Mesenchymal stem cell (in vitro differentiated cells and primary cell): ENCODE measurements at regions not wholly inside any gene's neighbourhood (a gene's known extent, or its start where the extent isn't known, plus 50 kb on each side); places are given as distances from the start of the nearest gene placed in this dataset.
"Not testable (repeated sequence)": the region's sequence is repeated elsewhere in the genome, so short reads cannot be mapped to it uniquely, and the experiment has no call there.

ENCODE experiments used
- DNase-seq: peaks from one replicate; pipeline ENCODE4 v3.0.0-alpha.2; 2013
- H2AFZ ChIP-seq: one replicate; pipeline ENCODE4 v1.6.1; 2013; ENCODE audit warnings: low read depth, mild to moderate bottlenecking, control low read depth, inconsistent platforms, low read length, moderate library complexity
- H2AK5ac ChIP-seq: 2 replicates; pipeline ENCODE4 v1.6.1; 2013; ENCODE audit warnings: low read length, moderate library complexity, mild to moderate bottlenecking, inconsistent platforms; ENCODE audit not compliant: severe bottlenecking
- H2BK120ac ChIP-seq: one replicate; pipeline ENCODE4 v1.6.1; 2013; ENCODE audit warnings: low read depth, mild to moderate bottlenecking, inconsistent platforms, low read length, moderate library complexity
- H2BK12ac ChIP-seq, 2 experiments: one replicate each; pipeline ENCODE4 v1.6.1; 2013; ENCODE audit warnings: inconsistent platforms in 2 of 2, low read length in 2 of 2, mild to moderate bottlenecking in 2 of 2, moderate library complexity in 2 of 2, control low read depth in 1 of 2
- H2BK15ac ChIP-seq: one replicate; pipeline ENCODE4 v1.6.1; 2013; ENCODE audit warnings: mild to moderate bottlenecking, low read depth, inconsistent platforms; ENCODE audit not compliant: poor library complexity, severe bottlenecking
- H2BK5ac ChIP-seq: 2 replicates; pipeline ENCODE4 v1.6.1; 2013; ENCODE audit warnings: low read depth, mild to moderate bottlenecking, low read length, control low read depth, inconsistent platforms; ENCODE audit not compliant: poor library complexity, severe bottlenecking
- H3K14ac ChIP-seq, 2 experiments: one replicate each; pipeline ENCODE4 v1.6.1; 2013; ENCODE audit warnings: inconsistent platforms in 2 of 2, low read length in 2 of 2, control low read depth in 1 of 2, mild to moderate bottlenecking in 1 of 2, moderate library complexity in 1 of 2
- H3K18ac ChIP-seq, 2 experiments: one replicate each; pipeline ENCODE4 v1.6.1; 2013; ENCODE audit warnings: inconsistent platforms in 2 of 2, low read length in 2 of 2, control low read depth in 1 of 2, low read depth in 1 of 2, mild to moderate bottlenecking in 1 of 2
- H3K23ac ChIP-seq, 2 experiments: one replicate each; pipeline ENCODE4 v1.6.1; 2013; ENCODE audit warnings: inconsistent platforms in 2 of 2, low read length in 2 of 2, mild to moderate bottlenecking in 2 of 2, moderate library complexity in 2 of 2, control low read depth in 1 of 2
- H3K27ac ChIP-seq: 2 replicates; pipeline ENCODE4 v1.5.1; 2013; ENCODE audit warnings: mild to moderate bottlenecking, moderate library complexity, low read length, control low read depth, inconsistent platforms; ENCODE audit not compliant: poor library complexity, severe bottlenecking
- H3K27me3 ChIP-seq, 2 experiments: 2 replicates each; pipeline versions ENCODE4 v1.6.1 to v1.7.0; 2013; ENCODE audit warnings: low read length in 2 of 2, mild to moderate bottlenecking in 2 of 2, moderate library complexity in 2 of 2, control low read depth in 1 of 2, inconsistent platforms in 1 of 2; ENCODE audit not compliant: control insufficient read depth in 1 of 2, insufficient read depth in 1 of 2
- H3K36me3 ChIP-seq, 2 experiments: 2 replicates each; pipeline versions ENCODE4 v1.6.1 to v1.7.0; 2013; ENCODE audit warnings: low read length in 2 of 2, control low read depth in 1 of 2, inconsistent platforms in 1 of 2, low read depth in 1 of 2, mild to moderate bottlenecking in 1 of 2; ENCODE audit not compliant: insufficient read depth in 2 of 2, control insufficient read depth in 1 of 2
- H3K4ac ChIP-seq, 2 experiments: one replicate each; pipeline ENCODE4 v1.6.1; 2013; ENCODE audit warnings: inconsistent platforms in 2 of 2, low read length in 2 of 2, mild to moderate bottlenecking in 2 of 2, moderate library complexity in 2 of 2, control low read depth in 1 of 2, low read depth in 1 of 2
- H3K4me1 ChIP-seq: 2 replicates; pipeline ENCODE4 v1.6.1; 2013; ENCODE audit warnings: low read depth, low read length, control low read depth; ENCODE audit not compliant: control insufficient read depth, insufficient read depth
- H3K4me2 ChIP-seq: 2 replicates; pipeline ENCODE4 v1.6.1; 2013; ENCODE audit warnings: low read length, mild to moderate bottlenecking, inconsistent platforms; ENCODE audit not compliant: poor library complexity, severe bottlenecking
- H3K4me3 ChIP-seq, 2 experiments: 2 replicates each; pipeline versions ENCODE4 v1.5.1 to v1.7.0; 2013; ENCODE audit warnings: low read length in 2 of 2, mild to moderate bottlenecking in 2 of 2, control low read depth in 1 of 2, low read depth in 1 of 2; ENCODE audit not compliant: insufficient read depth in 1 of 2
- H3K79me1 ChIP-seq: replicated peaks from 2 replicates; pipeline ENCODE4 v1.6.1; 2013; ENCODE audit warnings: mild to moderate bottlenecking, control low read depth, low read length, inconsistent platforms; ENCODE audit not compliant: poor library complexity, severe bottlenecking
- H3K9ac ChIP-seq: 2 replicates; pipeline ENCODE4 v1.7.0; 2013; ENCODE audit warnings: mild to moderate bottlenecking, low read length, moderate library complexity
- H3K9me3 ChIP-seq: 2 replicates; pipeline ENCODE4 v1.7.0; 2013; ENCODE audit warnings: mild to moderate bottlenecking, low read length; ENCODE audit not compliant: control insufficient read depth
- H4K8ac ChIP-seq: one replicate; pipeline ENCODE4 v1.6.1; 2013; ENCODE audit warnings: inconsistent platforms, mild to moderate bottlenecking, low read length, moderate library complexity
- H4K91ac ChIP-seq: one replicate; pipeline ENCODE4 v1.6.1; 2013; ENCODE audit warnings: mild to moderate bottlenecking, low read length, inconsistent platforms
- WGBS: methylation state at CpG from one replicate; pipeline ENCODE4 v1.1.7; 2013; ENCODE audit warnings: mixed read lengths; 5-methylcytosine and 5-hydroxymethylcytosine counted together

GRCh38 chr7:43059067-43059600 lies 53.3 kb upstream of the HECW1 start:
- H3K27me3 ChIP-seq, H4K91ac ChIP-seq, H2AK5ac ChIP-seq, H3K9me3 ChIP-seq, H3K79me1 ChIP-seq, H3K18ac ChIP-seq, H2BK12ac ChIP-seq, H3K9ac ChIP-seq, H2BK120ac ChIP-seq, H3K4me2 ChIP-seq, H2BK15ac ChIP-seq, H3K4ac ChIP-seq, H4K8ac ChIP-seq, H3K4me3 ChIP-seq, H2BK5ac ChIP-seq, H2AFZ ChIP-seq, H3K27ac ChIP-seq, H3K23ac ChIP-seq, DNase-seq, H3K14ac ChIP-seq, H3K36me3 ChIP-seq, H3K4me1 ChIP-seq: not testable (repeated sequence)
- WGBS: 94% methylated on average over 26 of the region's 33 CpGs
